Left lung (tissue), 4 donors: ENCODE measurements at regions not wholly inside any gene's neighbourhood (a gene's known extent, or its start where the extent isn't known, plus 50 kb on each side); places are given as distances from the start of the nearest gene placed in this dataset.
A peak's percentile ranks its signal among the peaks of the same experiment; 100 is the strongest.

Source experiments
- ATAC-seq: fragments of 200-7000 bp; cut with Tn5 transposase; one replicate; pipeline ENCODE4 v1.9.1; 2020; ENCODE audit warnings: moderate library complexity
- DNase-seq, 4 donors: peaks; one replicate each; pipeline ENCODE4 v3.0.0-alpha.2; 2013 to 2020
- H3K27ac ChIP-seq, 2 donors: fragments of 200-600 bp; sonication (generic) in 1 of 2; one replicate each; pipeline versions ENCODE4 v1.5.0 to v1.8.0; 2020 to 2021
- H3K27me3 ChIP-seq, 2 donors: fragments of 200-600 bp; sonication (generic) in 1 of 2; one replicate each; pipeline versions ENCODE4 v1.5.0 to v1.8.0; 2020 to 2021
- H3K36me3 ChIP-seq, 2 donors: fragments of 200-600 bp; sonication (generic) in 1 of 2; one replicate each; pipeline versions ENCODE4 v1.5.0 to v1.8.0; 2020 to 2021
- H3K4me1 ChIP-seq, 2 donors: fragments of 200-600 bp; one replicate each; pipeline ENCODE4 v1.8.0; 2021
- H3K4me3 ChIP-seq, 2 donors: fragments of 200-600 bp; sonication (generic) in 1 of 2; one replicate each; pipeline versions ENCODE4 v1.5.0 to v1.8.0; 2020 to 2021; ENCODE audit warnings: mild to moderate bottlenecking in 1 of 2
- H3K9me3 ChIP-seq, 2 donors: fragments of 200-600 bp; sonication (generic) in 1 of 2; one replicate each; pipeline versions ENCODE4 v1.5.0 to v1.8.0; 2020 to 2021
- intact Hi-C, 2 donors: fragments of 100-400 bp; cut with DNase I; formaldehyde crosslinking; loops; one replicate each; pipeline versions ENCODE4 v1.11.2 to v1.14.2; 2022
- TF ChIP-seq, protein P1 (sequence below), 2 donors: fragments of 200-600 bp; sonication (generic) in 1 of 2; IDR thresholded peaks; one replicate each; pipeline versions ENCODE4 v1.5.0 to v1.8.0; 2021; ENCODE audit warnings: antibody characterized with exemption in 2 of 2
- donor health status: DM: no; HTN: yes; CAD: no.
- donor health status: DM: no; HTN: no; CAD: no.

DNA sequence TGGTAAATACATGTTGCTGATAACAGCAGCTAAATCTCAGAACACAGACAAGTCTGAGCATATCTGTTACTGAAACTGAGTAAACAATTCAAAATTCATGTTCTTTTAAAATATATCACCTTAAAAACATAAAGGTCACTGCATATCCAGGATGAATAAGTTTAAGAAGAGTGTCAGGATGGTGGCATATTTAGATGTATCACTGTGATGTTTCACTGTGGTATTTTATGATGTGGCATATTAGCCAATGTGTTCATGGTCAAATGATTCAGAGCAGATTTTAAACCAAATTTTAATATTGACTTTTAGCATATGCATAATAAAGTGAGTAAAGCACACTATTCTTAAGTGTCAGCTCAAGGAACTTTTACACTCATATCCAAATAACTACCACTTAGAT, 346.4 kb upstream of the DPPA4 start:
- intact Hi-C loops: no loop called here

DNA sequence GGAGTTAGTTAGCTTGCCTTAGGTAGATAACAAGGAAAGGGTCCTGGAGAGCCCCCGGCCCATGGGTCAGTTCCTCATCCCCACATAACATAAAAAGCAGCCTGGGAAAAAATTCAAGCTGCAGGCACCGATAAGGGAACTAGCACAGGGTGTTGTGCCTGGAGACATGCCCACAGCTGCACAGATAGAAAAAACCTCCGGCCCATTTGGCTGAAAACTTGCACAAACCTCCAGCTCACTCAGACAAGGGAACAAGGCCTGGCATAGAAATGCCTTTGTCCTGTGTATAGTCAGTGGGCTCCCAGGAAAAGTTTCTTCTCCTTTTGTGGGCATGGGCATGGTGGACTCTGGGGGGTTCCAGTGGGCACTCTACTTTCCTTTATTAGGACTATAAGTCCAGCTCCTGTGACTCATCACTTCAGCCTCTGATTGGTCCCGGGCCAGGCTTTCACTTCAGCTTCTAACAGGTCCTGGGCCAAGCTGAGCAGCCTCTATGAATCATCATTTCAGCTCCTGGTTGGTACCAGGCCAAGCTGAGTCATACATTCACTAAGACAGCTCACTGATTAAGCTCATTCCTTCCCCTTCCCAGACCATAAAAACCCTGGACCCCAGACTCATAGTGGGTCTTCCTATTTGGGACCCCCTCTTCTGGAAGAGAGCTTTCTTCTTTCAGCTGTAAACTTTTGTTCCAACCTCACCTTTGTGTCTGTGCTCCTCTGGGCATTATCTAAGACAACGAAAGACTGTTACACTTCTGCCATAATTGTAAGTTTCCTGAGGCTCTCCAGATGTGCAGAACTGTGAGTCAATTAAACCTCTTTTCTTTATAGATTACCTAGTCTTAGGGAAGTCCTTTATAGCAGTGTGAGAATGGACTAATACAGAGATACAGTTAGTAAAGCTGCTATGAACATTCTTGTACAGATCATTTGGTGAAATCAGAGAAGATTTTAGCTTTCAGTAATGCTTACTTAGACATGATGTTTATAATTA, 348.0 kb upstream of the DPPA4 start:
- Histone ChIP-seq H3K4me1 (no peaks in the 10 kb centered on the region), H3K27me3 (no peaks in the 10 kb centered on the region), H3K36me3 (no peaks in the 10 kb centered on the region), H3K27ac (no peak overlapping the region), H3K4me3 (no peak overlapping the region), H3K9me3 (peaks cover 0 to 1% of the 10 kb centered on the region in 2 donors)
- peak in 2 of 4 donors; percentile 81 to 83 for DNase-seq
- ATAC-seq: peak; percentile 90
- intact Hi-C loops: no loop called here
- TF ChIP-seq, protein P1, sequence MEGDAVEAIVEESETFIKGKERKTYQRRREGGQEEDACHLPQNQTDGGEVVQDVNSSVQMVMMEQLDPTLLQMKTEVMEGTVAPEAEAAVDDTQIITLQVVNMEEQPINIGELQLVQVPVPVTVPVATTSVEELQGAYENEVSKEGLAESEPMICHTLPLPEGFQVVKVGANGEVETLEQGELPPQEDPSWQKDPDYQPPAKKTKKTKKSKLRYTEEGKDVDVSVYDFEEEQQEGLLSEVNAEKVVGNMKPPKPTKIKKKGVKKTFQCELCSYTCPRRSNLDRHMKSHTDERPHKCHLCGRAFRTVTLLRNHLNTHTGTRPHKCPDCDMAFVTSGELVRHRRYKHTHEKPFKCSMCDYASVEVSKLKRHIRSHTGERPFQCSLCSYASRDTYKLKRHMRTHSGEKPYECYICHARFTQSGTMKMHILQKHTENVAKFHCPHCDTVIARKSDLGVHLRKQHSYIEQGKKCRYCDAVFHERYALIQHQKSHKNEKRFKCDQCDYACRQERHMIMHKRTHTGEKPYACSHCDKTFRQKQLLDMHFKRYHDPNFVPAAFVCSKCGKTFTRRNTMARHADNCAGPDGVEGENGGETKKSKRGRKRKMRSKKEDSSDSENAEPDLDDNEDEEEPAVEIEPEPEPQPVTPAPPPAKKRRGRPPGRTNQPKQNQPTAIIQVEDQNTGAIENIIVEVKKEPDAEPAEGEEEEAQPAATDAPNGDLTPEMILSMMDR (IDR thresholded peaks at IDR 0.05): no peak

More for the DNA sequence above, 346.4 kb upstream of the DPPA4 start:
- Histone ChIP-seq H3K9me3 (no peaks in the 10 kb centered on the region), H3K36me3 (no peaks in the 10 kb centered on the region), H3K27ac (no peak overlapping the region), H3K4me1 (no peaks in the 10 kb centered on the region), H3K27me3 (no peaks in the 10 kb centered on the region), H3K4me3 (no peak overlapping the region)
- ATAC-seq: no peak
- DNase-seq: no peak
- TF ChIP-seq, protein P1 (IDR thresholded peaks at IDR 0.05): no peak

DNA sequence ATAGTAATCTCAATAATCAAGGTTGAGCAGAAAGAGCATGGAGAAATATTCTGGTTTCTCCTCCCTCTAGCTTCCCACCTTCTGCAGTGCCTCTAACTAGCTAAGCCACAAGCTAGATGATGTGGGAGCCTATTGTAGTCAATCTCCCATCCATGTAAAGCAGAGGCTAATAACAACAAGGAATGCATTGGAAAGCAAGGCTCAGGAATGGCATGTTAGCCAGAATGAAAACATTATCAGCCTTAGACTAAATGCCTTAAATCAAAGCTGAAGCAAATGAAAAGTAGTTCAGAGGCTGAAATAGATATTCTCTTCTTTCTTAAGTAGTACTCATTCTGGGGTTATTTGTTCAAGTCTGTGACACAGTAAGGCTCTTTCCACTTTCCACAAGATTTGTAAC, 350.3 kb upstream of the DPPA4 start:
- ATAC-seq: no peak
- H3K27me3 ChIP-seq: no peaks in the 10 kb centered on the region
- TF ChIP-seq, protein P1 (IDR thresholded peaks at IDR 0.05): no peak
- no peak for DNase-seq
- H3K36me3 ChIP-seq: no peaks in the 10 kb centered on the region
- no peak overlapping the region for H3K4me3 ChIP-seq
- no peaks in the 10 kb centered on the region for H3K4me1 ChIP-seq
- no peak overlapping the region for H3K27ac ChIP-seq
- H3K9me3 ChIP-seq: peaks cover 0 to 15% of the 10 kb centered on the region in 2 donors
- intact Hi-C loops: no loop called here

DNA sequence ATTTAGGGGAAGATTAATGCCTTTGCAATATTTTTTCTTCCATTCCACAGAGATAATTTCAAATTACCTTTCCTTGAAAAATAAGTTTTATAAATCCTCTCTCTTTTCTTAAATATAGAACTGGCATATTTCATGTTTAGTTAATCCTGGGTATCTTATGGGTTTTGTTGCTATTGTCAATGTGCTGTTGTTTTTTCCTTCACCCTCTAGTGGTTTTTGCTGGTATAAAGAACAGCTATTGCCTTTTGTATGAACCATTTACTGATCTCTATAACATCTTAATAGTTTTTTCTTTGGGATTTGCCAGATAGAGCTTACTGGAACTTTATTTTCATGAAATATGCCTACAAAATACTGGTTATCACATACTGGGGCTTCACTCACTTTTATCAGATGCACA, 359.6 kb upstream of the DPPA4 start:
- ATAC-seq: no peak
- intact Hi-C loops: no loop called here

DNA sequence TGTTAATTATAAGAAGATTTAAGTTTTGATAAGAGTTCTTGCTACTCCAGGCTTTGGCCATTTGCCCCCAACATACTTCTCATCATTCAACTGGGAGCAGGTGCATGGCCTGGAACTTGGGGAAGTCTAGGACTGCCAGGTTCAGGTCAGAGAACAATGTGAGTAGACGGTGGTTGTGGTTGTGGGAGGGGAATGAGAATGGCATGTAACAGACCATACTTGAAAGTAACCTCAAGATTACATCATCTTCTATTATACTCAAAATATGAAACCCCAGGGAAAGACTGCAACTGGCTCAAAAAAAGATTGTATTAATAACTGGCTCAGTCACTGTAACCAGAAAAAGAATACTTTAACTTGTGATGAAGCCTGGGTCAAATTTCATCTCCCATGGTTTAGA, 364.9 kb upstream of the DPPA4 start:
- TF ChIP-seq, protein P1 (IDR thresholded peaks at IDR 0.05): no peak
- Histone ChIP-seq H3K4me3 (no peak overlapping the region), H3K27ac (no peak overlapping the region), H3K9me3 (peaks cover 0 to 2% of the 10 kb centered on the region in 2 donors), H3K4me1 (no peaks in the 10 kb centered on the region), H3K27me3 (no peaks in the 10 kb centered on the region), H3K36me3 (no peaks in the 10 kb centered on the region)
- DNase-seq: no peak
- ATAC-seq: peak; percentile 53
- intact Hi-C loops: no loop called here

More for the DNA sequence above, 359.6 kb upstream of the DPPA4 start:
- no peaks in the 10 kb centered on the region for H3K27me3 ChIP-seq
- H3K27ac ChIP-seq: no peak overlapping the region
- peaks cover 0 to 35% of the 10 kb centered on the region in 2 donors for H3K9me3 ChIP-seq
- H3K4me3 ChIP-seq: no peak overlapping the region
- TF ChIP-seq, protein P1 (IDR thresholded peaks at IDR 0.05): no peak
- H3K36me3 ChIP-seq: no peaks in the 10 kb centered on the region
- H3K4me1 ChIP-seq: no peaks in the 10 kb centered on the region
- no peak for DNase-seq
